HepG2 (cell line): ENCODE measurements at regions not wholly inside any gene's neighbourhood (a gene's known extent, or its start where the extent isn't known, plus 50 kb on each side); places are given as distances from the start of the nearest gene placed in this dataset.
A peak's percentile ranks its signal among the peaks of the same experiment; 100 is the strongest.

ENCODE experiments used
- ATAC-seq: fragments of 200-7000 bp; cut with Tn5 transposase; 3 replicates; pipeline ENCODE4 v1.9.1; 2020; ENCODE audit warnings: mild to moderate bottlenecking, moderate library complexity
- BruUV-seq: library from RNA; stranded (reverse); fragments of 400-500 nt; replicated peaks from 2 replicates; lab custom pipeline; 2021; lab: Mats Ljungman, UMichigan
- CTCF ChIA-PET: fragments of 300-600 bp; formaldehyde crosslinking; extraction: SDS; loops from one replicate; lab custom pipeline; 2021; ENCODE audit warnings: low total read pairs, inconsistent platforms, low intra/inter-chr PET ratio; lab: Yijun Ruan, JAX
- POLR2A ChIA-PET: fragments of 350-600 bp; sonication (Branson Sonifier 250); formaldehyde crosslinking; loops from one replicate; lab custom pipeline; 2020; ENCODE audit warnings: antibody characterized with exemption, inconsistent platforms; lab: Yijun Ruan, JAX
- DNase-seq: peaks from one replicate; pipeline ENCODE4 v3.0.0-alpha.2; 2015; ENCODE audit warnings: low spot score
- FAIRE-seq: peaks from 3 replicates; lab custom pipeline; 2011; peaks lifted over from hg19 to GRCh38; lab: Jason Lieb, UNC
- H2AFZ ChIP-seq: one replicate; pipeline ENCODE4 v1.6.1; 2011; ENCODE audit warnings: low read length, inconsistent platforms
- H3K27ac ChIP-seq: fragments of 300-600 bp; 3 replicates; pipeline ENCODE4 v1.8.0; 2011; ENCODE audit warnings: mixed run types, mild to moderate bottlenecking, mixed read lengths, low read length, inconsistent platforms; ENCODE audit not compliant: insufficient read depth; ENCODE audit errors: extremely low read length
- H3K27me3 ChIP-seq, 2 experiments: fragments of 200-600 bp in 1 of 2; 2 replicates in 1 of 2; 3 replicates in 1 of 2; pipeline versions ENCODE4 v1.6.0 to v1.8.0; 2011; ENCODE audit warnings: low read length in 2 of 2, mild to moderate bottlenecking in 2 of 2, moderate library complexity in 2 of 2, inconsistent platforms in 1 of 2; ENCODE audit not compliant: insufficient read depth in 2 of 2, control insufficient read depth in 1 of 2
- H3K36me3 ChIP-seq, 2 experiments: fragments of 200-600 bp in 1 of 2; replicated peaks in 1 of 2; 2 replicates in 1 of 2; 3 replicates in 1 of 2; pipeline versions ENCODE4 v1.5.1 to v1.8.0; 2011; ENCODE audit warnings: low read length in 2 of 2, inconsistent platforms in 1 of 2; ENCODE audit not compliant: insufficient read depth in 2 of 2, control insufficient read depth in 1 of 2
- H3K4me1 ChIP-seq: 2 replicates; pipeline ENCODE4 v1.5.1; 2012; ENCODE audit warnings: low read length, inconsistent platforms; ENCODE audit not compliant: insufficient read depth
- H3K4me2 ChIP-seq: 2 replicates; pipeline ENCODE4 v1.6.0; 2011; ENCODE audit warnings: low read depth, low read length, inconsistent platforms
- H3K4me3 ChIP-seq, 3 experiments: fragments of 200-600 bp in 1 of 3; sonication (generic), shearing (Covaris generic) in 1 of 3; replicated peaks in 1 of 3; 2 replicates each; pipeline ENCODE4 v1.5.1; 2011 to 2016; ENCODE audit warnings: low read length in 3 of 3, inconsistent platforms in 2 of 3, low read depth in 2 of 3, mild to moderate bottlenecking in 2 of 3, control low read depth in 1 of 3, mixed read lengths in 1 of 3; ENCODE audit not compliant: insufficient read depth in 1 of 3
- H3K79me2 ChIP-seq: one replicate; pipeline ENCODE4 v1.6.1; 2011; ENCODE audit warnings: low read length, inconsistent platforms; ENCODE audit not compliant: insufficient read depth
- H3K9ac ChIP-seq: 2 replicates; pipeline ENCODE4 v1.6.0; 2011; ENCODE audit warnings: mild to moderate bottlenecking, low read depth, low read length, inconsistent platforms; ENCODE audit not compliant: insufficient read depth
- H3K9me3 ChIP-seq: 2 replicates; pipeline ENCODE4 v1.5.1; 2012; ENCODE audit warnings: mild to moderate bottlenecking, low read length
- H4K20me1 ChIP-seq: 2 replicates; pipeline ENCODE4 v1.6.0; 2011; ENCODE audit warnings: inconsistent platforms, mild to moderate bottlenecking, low read length, moderate library complexity; ENCODE audit not compliant: insufficient read depth
- EEA1 ChIP-seq: sonication (generic); formaldehyde crosslinking; IDR thresholded peaks from 2 replicates; pipeline ENCODE4 v1.5.1; 2020; ENCODE audit warnings: mild to moderate bottlenecking, missing genetic modification reagents, borderline replicate concordance
- RFX5 ChIP-seq: IDR thresholded peaks from 2 replicates; pipeline ENCODE4 v1.6.1; 2011; ENCODE audit warnings: low read depth, low read length, improper control_type of control experiment
- YEATS2 ChIP-seq: sonication (generic); formaldehyde crosslinking; IDR thresholded peaks from 2 replicates; pipeline ENCODE4 v1.4.0; 2020; ENCODE audit warnings: missing genetic modification reagents, borderline replicate concordance
- ZNF331 ChIP-seq: sonication (generic); formaldehyde crosslinking; IDR thresholded peaks from 2 replicates; pipeline ENCODE4 v1.4.0; 2020; ENCODE audit warnings: missing genetic modification reagents
- ZNF558 ChIP-seq: sonication (generic); formaldehyde crosslinking; IDR thresholded peaks from 2 replicates; pipeline ENCODE4 v1.9.0; 2022; ENCODE audit warnings: mild to moderate bottlenecking, missing genetic modification reagents, borderline replicate concordance
- ZNF772 ChIP-seq: sonication (generic); formaldehyde crosslinking; IDR thresholded peaks from 2 replicates; pipeline ENCODE4 v1.5.0; 2020; ENCODE audit warnings: mild to moderate bottlenecking, missing genetic modification reagents
- WGBS: methylation state at CpG from one replicate; pipeline ENCODE4 v1.1.6; 2017; ENCODE audit warnings: low lambda C conversion rate; 5-methylcytosine and 5-hydroxymethylcytosine counted together
- in situ Hi-C: cut with HindIII; loops from 2 replicates; pipeline ENCODE4 v1.10.0; 2017; ENCODE audit warnings: low pct_unique_long_range_greater_than_20kb; ENCODE audit not compliant: extremely low pct_ligation_motif_present
- intact Hi-C: fragments of 100-400 bp; cut with micrococcal nuclease; formaldehyde crosslinking; loops from one replicate; pipeline ENCODE4 v1.10.0; 2022; ENCODE audit not compliant: unreplicated experiment
- TF ChIP-seq, protein P1 (sequence below): sonication (generic); formaldehyde crosslinking; conservative IDR thresholded peaks from 2 replicates; pipeline ENCODE4 v1.8.0; 2022; ENCODE audit warnings: missing genetic modification reagents

GRCh38 chrX:151825925-151826485 lies 86.7 kb upstream of the MAGEA4 start:
- ATAC-seq (no peak), FAIRE-seq (no peak), DNase-seq (no peak)
- WGBS: 72% methylated on average over 4 of the region's 4 CpGs
- Histone ChIP-seq H4K20me1 (no peaks in the 10 kb centered on the region), H3K9me3 (no peaks in the 10 kb centered on the region), H3K27me3 (no peaks in the 10 kb centered on the region), H3K27ac (no peak overlapping the region), H3K4me1 (no peaks in the 10 kb centered on the region), H3K36me3 (no peaks in the 10 kb centered on the region), H3K4me3 (no peak overlapping the region), H3K9ac (no peak overlapping the region), H3K79me2 (no peaks in the 10 kb centered on the region), H2AFZ (no peak overlapping the region), H3K4me2 (no peak overlapping the region)
- CTCF ChIA-PET: no interaction called here
- no peak for TF ChIP-seq ZNF331 (CRISPR knock-in tag)
- TF ChIP-seq RFX5: peak; percentile 41; the same call in 1 of the 2 replicates
- POLR2A ChIA-PET: no interaction called here
- intact Hi-C loops (no loop called here), in situ Hi-C loops (no loop called here)
- BruUV-seq: no TSS peak

DNA sequence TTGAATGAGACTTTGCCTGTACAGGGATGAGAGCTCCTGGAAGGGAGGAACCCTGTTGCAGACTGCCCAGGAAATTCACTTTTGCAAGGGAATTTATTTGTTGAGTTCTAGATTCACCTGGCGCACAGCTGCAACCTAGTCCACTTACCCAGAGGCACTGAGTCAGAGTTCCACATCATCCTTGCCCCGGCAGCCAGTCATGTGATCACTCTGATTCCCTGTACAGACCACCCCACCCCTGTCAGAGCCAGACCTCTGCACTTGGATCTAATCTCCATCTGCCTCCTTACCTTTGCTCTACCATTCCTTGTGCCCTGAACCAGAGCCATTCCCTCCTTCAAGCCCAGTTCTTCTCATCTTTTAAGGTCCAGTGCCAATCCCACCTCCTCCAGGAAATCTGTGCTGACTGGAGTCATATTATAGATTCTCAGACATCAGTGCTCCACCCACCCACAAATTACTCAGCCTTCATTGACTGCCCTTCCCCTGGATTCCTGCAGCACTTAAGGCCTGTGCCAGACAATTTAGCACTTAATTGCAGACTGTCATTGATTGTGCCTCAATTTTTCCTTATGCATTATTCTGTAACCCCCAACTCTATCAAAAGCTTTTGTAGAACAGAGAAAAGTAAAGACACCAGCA lies 84.1 kb upstream of the MAGEA4 start:
- no CpG with 5 or more reads among the region's 2 CpGs for WGBS
- intact Hi-C loops: no loop called here
- no peak overlapping the region for H3K4me3 ChIP-seq

More for the DNA sequence above, 84.1 kb upstream of the MAGEA4 start:
- ATAC-seq (no peak), FAIRE-seq (no peak), DNase-seq (no peak)
- Histone ChIP-seq H2AFZ (no peak overlapping the region), H3K9ac (no peak overlapping the region), H3K79me2 (no peaks in the 10 kb centered on the region), H3K27ac (no peak overlapping the region), H3K36me3 (no peaks in the 10 kb centered on the region), H3K9me3 (no peaks in the 10 kb centered on the region), H3K4me1 (no peaks in the 10 kb centered on the region), H4K20me1 (no peaks in the 10 kb centered on the region), H3K4me2 (no peak overlapping the region), H3K27me3 (no peaks in the 10 kb centered on the region)
- ChIA-PET CTCF (no interaction called here), POLR2A (no interaction called here)
- in situ Hi-C loops: no loop called here
- BruUV-seq: no TSS peak
- TF ChIP-seq ZNF558 (CRISPR knock-in tag) (no peak), ZNF772 (CRISPR knock-in tag) (no peak), EEA1 (CRISPR knock-in tag) (no peak), YEATS2 (CRISPR knock-in tag) (no peak)
- TF ChIP-seq, protein P1, sequence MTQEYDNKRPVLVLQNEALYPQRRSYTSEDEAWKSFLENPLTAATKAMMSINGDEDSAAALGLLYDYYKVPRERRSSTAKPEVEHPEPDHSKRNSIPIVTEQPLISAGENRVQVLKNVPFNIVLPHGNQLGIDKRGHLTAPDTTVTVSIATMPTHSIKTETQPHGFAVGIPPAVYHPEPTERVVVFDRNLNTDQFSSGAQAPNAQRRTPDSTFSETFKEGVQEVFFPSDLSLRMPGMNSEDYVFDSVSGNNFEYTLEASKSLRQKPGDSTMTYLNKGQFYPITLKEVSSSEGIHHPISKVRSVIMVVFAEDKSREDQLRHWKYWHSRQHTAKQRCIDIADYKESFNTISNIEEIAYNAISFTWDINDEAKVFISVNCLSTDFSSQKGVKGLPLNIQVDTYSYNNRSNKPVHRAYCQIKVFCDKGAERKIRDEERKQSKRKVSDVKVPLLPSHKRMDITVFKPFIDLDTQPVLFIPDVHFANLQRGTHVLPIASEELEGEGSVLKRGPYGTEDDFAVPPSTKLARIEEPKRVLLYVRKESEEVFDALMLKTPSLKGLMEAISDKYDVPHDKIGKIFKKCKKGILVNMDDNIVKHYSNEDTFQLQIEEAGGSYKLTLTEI (CRISPR knock-in tag): no peak
